AG04450 (cell line): ENCODE measurements at regions not wholly inside any gene's neighbourhood (a gene's known extent, or its start where the extent isn't known, plus 50 kb on each side); places are given as distances from the start of the nearest gene placed in this dataset.

Source experiments
- CTCF ChIA-PET: fragments of 300-600, 350-600 bp; formaldehyde crosslinking; extraction: SDS; loops from one replicate; lab custom pipeline; 2022; ENCODE audit warnings: antibody characterized with exemption, inconsistent platforms; lab: Charles Lee
- POLR2A ChIA-PET: fragments of 350-600 bp; formaldehyde crosslinking; extraction: SDS; loops from one replicate; lab custom pipeline; 2021; ENCODE audit warnings: antibody characterized with exemption, inconsistent platforms; lab: Yijun Ruan, JAX
- DNase-seq: peaks from one replicate; pipeline ENCODE4 v3.0.0-alpha.2; 2011; ENCODE audit warnings: low read depth, low spot score
- H3K27ac ChIP-seq: one replicate; pipeline ENCODE4 v1.5.1; 2012; ENCODE audit warnings: low read depth, low read length, control low read depth
- H3K27me3 ChIP-seq: one replicate; pipeline ENCODE4 v1.6.0; 2012; ENCODE audit warnings: low read length; ENCODE audit not compliant: control insufficient read depth, insufficient read depth
- H3K4me3 ChIP-seq: 2 replicates; pipeline ENCODE4 v1.5.1; 2011; ENCODE audit warnings: mild to moderate bottlenecking, low read depth, low read length, control low read depth
- H3K9me3 ChIP-seq: 2 replicates; pipeline ENCODE4 v1.5.1; 2012; ENCODE audit warnings: low read length; ENCODE audit not compliant: control insufficient read depth, insufficient read depth
- TF ChIP-seq, protein P1 (sequence below): IDR thresholded peaks from 2 replicates; pipeline ENCODE4 v1.5.1; 2011; ENCODE audit warnings: low read depth, low read length, control low read depth, inconsistent platforms

DNA sequence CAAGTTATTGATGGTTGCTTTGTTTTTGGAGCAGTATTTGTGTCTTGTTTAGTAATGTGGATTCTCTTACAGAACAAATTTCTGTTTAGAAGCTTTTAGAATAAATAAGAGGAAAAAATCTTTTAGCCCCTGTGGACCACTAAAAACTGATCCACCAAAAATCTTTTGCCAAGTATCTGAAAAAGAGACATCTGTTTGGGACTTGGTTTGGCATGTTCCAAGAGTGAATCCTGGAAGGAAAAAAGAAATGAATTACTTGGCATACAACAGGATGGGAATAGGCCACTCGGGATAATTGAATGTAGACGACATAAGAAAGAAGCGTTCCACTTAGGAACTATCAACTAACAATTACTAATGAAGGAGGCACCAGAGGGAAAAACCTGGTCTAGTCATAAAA, 1350.1 kb upstream of the C9orf72 start:
- no peak overlapping the region for H3K4me3 ChIP-seq
- TF ChIP-seq, protein P1, sequence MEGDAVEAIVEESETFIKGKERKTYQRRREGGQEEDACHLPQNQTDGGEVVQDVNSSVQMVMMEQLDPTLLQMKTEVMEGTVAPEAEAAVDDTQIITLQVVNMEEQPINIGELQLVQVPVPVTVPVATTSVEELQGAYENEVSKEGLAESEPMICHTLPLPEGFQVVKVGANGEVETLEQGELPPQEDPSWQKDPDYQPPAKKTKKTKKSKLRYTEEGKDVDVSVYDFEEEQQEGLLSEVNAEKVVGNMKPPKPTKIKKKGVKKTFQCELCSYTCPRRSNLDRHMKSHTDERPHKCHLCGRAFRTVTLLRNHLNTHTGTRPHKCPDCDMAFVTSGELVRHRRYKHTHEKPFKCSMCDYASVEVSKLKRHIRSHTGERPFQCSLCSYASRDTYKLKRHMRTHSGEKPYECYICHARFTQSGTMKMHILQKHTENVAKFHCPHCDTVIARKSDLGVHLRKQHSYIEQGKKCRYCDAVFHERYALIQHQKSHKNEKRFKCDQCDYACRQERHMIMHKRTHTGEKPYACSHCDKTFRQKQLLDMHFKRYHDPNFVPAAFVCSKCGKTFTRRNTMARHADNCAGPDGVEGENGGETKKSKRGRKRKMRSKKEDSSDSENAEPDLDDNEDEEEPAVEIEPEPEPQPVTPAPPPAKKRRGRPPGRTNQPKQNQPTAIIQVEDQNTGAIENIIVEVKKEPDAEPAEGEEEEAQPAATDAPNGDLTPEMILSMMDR, result no peak
- POLR2A ChIA-PET, result interaction anchor here (0.7 kb wide), 1 partner anchor 40 kb away, joined by 4 read pairs; no protein-coding TSS in a partner anchor
- H3K9me3 ChIP-seq, result no peaks in the 10 kb centered on the region
- no peak for DNase-seq
- CTCF ChIA-PET, result no interaction called here
- H3K27ac ChIP-seq, result no peak overlapping the region
- H3K27me3 ChIP-seq, result no peaks in the 10 kb centered on the region

DNA sequence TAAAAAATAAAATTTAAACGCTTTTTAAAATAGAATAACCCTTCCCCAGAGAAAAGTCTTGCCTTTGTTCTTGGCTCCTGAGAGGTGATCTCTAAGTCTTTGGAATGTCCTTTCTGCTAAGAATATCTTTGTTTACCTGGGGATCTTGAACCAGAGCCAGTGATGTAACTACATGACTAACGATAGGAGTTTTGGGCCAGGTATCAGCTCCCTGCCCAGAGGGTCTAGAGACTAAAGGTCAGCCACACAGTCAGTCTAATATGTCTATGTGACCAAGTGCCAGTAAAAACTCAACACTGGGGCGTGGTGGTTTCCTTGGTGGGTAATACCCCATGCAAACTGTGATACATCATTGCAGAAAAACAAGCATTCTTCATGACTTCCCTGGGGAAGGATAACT, 1351.9 kb upstream of the C9orf72 start:
- DNase-seq, result no peak
- CTCF ChIA-PET, result no interaction called here
- H3K4me3 ChIP-seq, result no peak overlapping the region
- POLR2A ChIA-PET, result no interaction called here
- H3K27me3 ChIP-seq, result no peaks in the 10 kb centered on the region
- H3K9me3 ChIP-seq, result no peaks in the 10 kb centered on the region; the same call in 1 of the 2 replicates
- TF ChIP-seq, protein P1, result no peak
- H3K27ac ChIP-seq, result no peak overlapping the region

DNA sequence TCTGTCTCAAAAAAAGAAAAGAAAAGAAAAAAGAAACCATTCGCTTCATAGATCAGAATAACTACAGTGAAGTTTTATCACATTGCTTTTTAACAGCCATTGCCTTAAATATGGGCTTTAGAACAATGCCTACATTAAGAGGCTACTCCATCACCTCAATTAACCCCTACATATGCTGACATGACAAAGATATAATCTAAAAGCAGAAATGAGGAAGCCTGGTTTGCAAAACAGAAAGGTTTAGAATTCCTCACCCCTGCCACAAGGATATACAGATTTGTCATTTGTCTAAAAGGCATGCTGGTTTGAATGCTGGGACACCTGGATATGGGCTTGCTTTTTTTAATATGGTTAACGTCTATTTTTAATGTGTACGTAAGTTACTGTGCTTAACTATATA, 1353.0 kb upstream of the C9orf72 start:
- no peaks in the 10 kb centered on the region for H3K27me3 ChIP-seq
- no peak overlapping the region for H3K4me3 ChIP-seq
- DNase-seq, result no peak
- H3K9me3 ChIP-seq, result no peaks in the 10 kb centered on the region; the same call in 1 of the 2 replicates
- ChIA-PET CTCF (no interaction called here), POLR2A (no interaction called here)
- H3K27ac ChIP-seq, result no peak overlapping the region
- TF ChIP-seq, protein P1, result no peak

DNA sequence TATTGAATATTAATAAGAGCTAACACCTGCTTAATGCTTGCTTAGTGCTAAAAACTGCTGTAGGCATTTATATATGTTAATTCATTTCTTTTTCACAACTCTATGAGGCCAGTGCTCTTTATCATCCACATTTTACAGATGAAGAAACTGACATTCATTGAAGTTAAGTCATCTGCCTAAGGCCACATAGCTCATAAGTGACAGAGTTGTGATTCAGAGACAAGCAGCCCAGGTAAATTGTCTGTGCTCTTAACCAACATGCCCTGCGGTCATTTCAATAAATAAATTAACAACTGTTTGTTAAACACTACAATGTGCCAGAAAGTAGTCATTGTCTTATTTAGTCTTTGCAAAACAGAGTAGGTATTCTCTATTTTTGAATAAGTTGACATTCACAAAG, 1354.4 kb upstream of the C9orf72 start:
- no peaks in the 10 kb centered on the region for H3K27me3 ChIP-seq
- ChIA-PET CTCF (no interaction called here), POLR2A (no interaction called here)
- no peak for DNase-seq
- H3K27ac ChIP-seq, result no peak overlapping the region
- H3K4me3 ChIP-seq, result no peak overlapping the region
- peaks cover 3% of the 10 kb centered on the region; the same call in 1 of the 2 replicates for H3K9me3 ChIP-seq
- TF ChIP-seq, protein P1, result no peak

DNA sequence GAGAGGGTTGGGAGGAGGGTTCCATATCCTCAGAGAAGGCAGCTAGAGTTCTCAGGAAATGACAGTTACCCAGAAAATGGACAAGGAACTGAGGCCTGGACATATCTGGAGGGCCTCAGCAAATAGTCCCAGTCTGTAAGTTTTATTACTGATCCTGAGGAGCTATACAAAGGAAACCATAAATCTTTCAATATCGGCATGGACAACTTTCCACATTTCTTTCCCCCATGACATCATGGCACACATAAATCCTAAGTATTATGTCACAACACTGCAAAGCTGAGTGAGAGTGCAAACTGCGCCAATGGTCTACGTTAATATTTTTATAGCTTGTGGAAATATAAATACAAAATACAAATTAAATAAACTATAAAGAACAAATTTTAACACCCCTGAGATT, 1356.2 kb upstream of the C9orf72 start:
- TF ChIP-seq, protein P1, result no peak
- H3K9me3 ChIP-seq, result peaks cover 3% of the 10 kb centered on the region; the same call in 1 of the 2 replicates
- H3K27me3 ChIP-seq, result no peaks in the 10 kb centered on the region
- H3K4me3 ChIP-seq, result no peak overlapping the region
- ChIA-PET POLR2A (no interaction called here), CTCF (no interaction called here)
- no peak overlapping the region for H3K27ac ChIP-seq
- no peak for DNase-seq
